Hepatocyte (in vitro differentiated cells): ENCODE measurements at regions not wholly inside any gene's neighbourhood (a gene's known extent, or its start where the extent isn't known, plus 50 kb on each side); places are given as distances from the start of the nearest gene placed in this dataset.

Source experiments
- CTCF ChIP-seq: fragments of 200-600 bp; sonication (generic); IDR thresholded peaks from 2 replicates; pipeline ENCODE4 v1.5.1; 2016; ENCODE audit warnings: antibody characterized with exemption, mild to moderate bottlenecking; ENCODE audit not compliant: poor library complexity
- EZH2phosphoT487 ChIP-seq: fragments of 200-600 bp; sonication (generic); IDR thresholded peaks from one replicate; pipeline ENCODE4 v1.6.1; 2018; ENCODE audit warnings: antibody characterized with exemption, mild to moderate bottlenecking, low read depth, moderate library complexity; ENCODE audit not compliant: unreplicated experiment, severe bottlenecking

- TF ChIP-seq CTCF: no peak
- no peak for TF ChIP-seq EZH2phosphoT487
These were observed 410.2 kb downstream of the PRR16 start for GRCh38 chr5:120874081-120874862.
